H1 (cell line): ENCODE measurements at regions not wholly inside any gene's neighbourhood (a gene's known extent, or its start where the extent isn't known, plus 50 kb on each side); places are given as distances from the start of the nearest gene placed in this dataset.

ENCODE experiments used
- CHD2 ChIP-seq: IDR thresholded peaks from 2 replicates; pipeline ENCODE4 v1.6.1; 2012; ENCODE audit warnings: low read length, improper control_type of control experiment
- CTCF ChIP-seq, 3 experiments: IDR thresholded peaks; 1 replicate in 2 of 3; 2 replicates in 1 of 3; pipeline versions ENCODE4 v1.5.1 to v1.6.1; 2011; ENCODE audit warnings: low read length in 3 of 3, mild to moderate bottlenecking in 3 of 3, inconsistent platforms in 2 of 3, low read depth in 1 of 3, moderate library complexity in 1 of 3; ENCODE audit not compliant: insufficient read depth in 1 of 3; ENCODE audit errors: control extremely low read depth in 1 of 3
- JUND ChIP-seq: IDR thresholded peaks from 2 replicates; pipeline ENCODE4 v1.6.1; 2011; ENCODE audit warnings: mild to moderate bottlenecking, improper control_type of control experiment, low read length
- RXRA ChIP-seq: IDR thresholded peaks from 2 replicates; pipeline ENCODE4 v1.6.1; 2011; ENCODE audit warnings: low read depth, mild to moderate bottlenecking, low read length, moderate library complexity; ENCODE audit not compliant: insufficient read depth
- SIN3A ChIP-seq, 2 experiments: IDR thresholded peaks in 1 of 2; conservative IDR thresholded peaks in 1 of 2; 2 replicates each; pipeline ENCODE4 v1.6.1; 2011 to 2012; ENCODE audit warnings: low read length in 2 of 2, improper control_type of control experiment in 1 of 2, low read depth in 1 of 2, mild to moderate bottlenecking in 1 of 2
- SP4 ChIP-seq: IDR thresholded peaks from 2 replicates; pipeline ENCODE4 v1.6.1; 2012; ENCODE audit warnings: low read length, inconsistent platforms

GRCh38 chr12:89064780-89065179 lies 287.5 kb downstream of the DUSP6 start (continued):
- TF ChIP-seq CTCF (IDR thresholded peaks at IDR 0.05; ENCODE audit: control extremely low read depth in 1 of 3, insufficient read depth in 1 of 3, low read depth in 1 of 3, low read length in 3 of 3) (no peak), CHD2 (no peak), RXRA (no peak), JUND (no peak), SP4 (no peak), SIN3A (conservative IDR thresholded peaks at IDR 0.05 in 1 of 2, IDR thresholded peaks at IDR 0.05 in 1 of 2; ENCODE audit: low read depth in 1 of 2, low read length in 2 of 2) (no peak)
